ENCODE measurements at regions not wholly inside any gene's neighbourhood (a gene's known extent, or its start where the extent isn't known, plus 50 kb on each side); places are given as distances from the start of the nearest gene placed in this dataset.

DNA sequence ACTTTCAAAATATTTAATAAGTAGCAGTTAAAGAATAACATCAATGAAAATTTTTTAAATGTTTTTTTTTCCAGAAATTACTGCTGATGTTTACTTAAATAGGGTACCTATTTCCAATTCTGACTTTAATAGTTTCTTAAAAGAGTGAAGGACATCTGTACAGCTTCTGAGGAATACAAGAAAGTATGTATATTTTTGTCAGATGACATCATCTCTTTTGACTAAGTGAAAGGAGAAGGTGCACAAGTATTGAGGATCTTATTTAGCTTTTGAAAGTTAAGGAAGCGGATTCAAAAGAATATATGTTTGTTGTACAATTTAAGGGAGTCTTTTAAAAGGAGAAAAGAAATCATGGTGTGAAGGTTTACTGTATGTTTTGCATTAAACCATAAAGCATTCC, 90.0 kb upstream of the SLC35B3 start:
- Histone ChIP-seq H3K4me3 (replicated peaks in 1 of 2; ENCODE audit: low read depth in 1 of 2, low read length in 2 of 2) (no peak overlapping the region), H3K36me3 (ENCODE audit: control insufficient read depth in 1 of 2, insufficient read depth in 2 of 2, low read length in 2 of 2) (no peaks in the 10 kb centered on the region), H3K9me3 (ENCODE audit: control insufficient read depth in 1 of 2, insufficient read depth in 1 of 2, low read depth in 1 of 2, low read length in 2 of 2) (no peaks in the 10 kb centered on the region), H3K4me2 (ENCODE audit: low read length) (no peak overlapping the region), H3K9ac (ENCODE audit: low read length) (no peak overlapping the region), H3K79me2 (ENCODE audit: insufficient read depth, low read length) (no peaks in the 10 kb centered on the region), H3K27me3 (ENCODE audit: insufficient read depth, low read length) (no peaks in the 10 kb centered on the region), H3K27ac (ENCODE audit: low read depth, low read length) (no peak overlapping the region), H4K20me1 (ENCODE audit: insufficient read depth) (no peaks in the 10 kb centered on the region), H3K9me2 (ENCODE audit: insufficient read depth) (no peaks in the 10 kb centered on the region), H3K4me1 (ENCODE audit: control insufficient read depth in 1 of 2, insufficient read depth in 2 of 2, low read length in 2 of 2) (no peaks in the 10 kb centered on the region), H2AFZ (ENCODE audit: low read depth, low read length, poor library complexity, severe bottlenecking) (no peak overlapping the region)
- ChIA-PET CTCF (no interaction called here), RAD21 (ENCODE audit: low non-redundant PET in 1 of 2, low total read pairs in 2 of 2, uncharacterized antibody in 2 of 2, unreplicated experiment in 2 of 2) (no interaction called here), POLR2A (no interaction called here)
- intact Hi-C loops (cut with micrococcal nuclease) = loop anchor here (10.0 kb wide), 1 partner anchor 1079 kb away; no protein-coding TSS in a partner anchor
- no TSS peak for BruUV-seq (replicated peaks)
- TF ChIP-seq YY1 (IDR thresholded peaks at IDR 0.05; ENCODE audit: extremely low read depth, insufficient replicate concordance, low read depth, low read length) (no peak), CBX3 (IDR thresholded peaks at IDR 0.05; ENCODE audit: low read depth) (no peak), EZH2 (IDR thresholded peaks at IDR 0.05) (no peak), SP1 (IDR thresholded peaks at IDR 0.05; ENCODE audit: low read depth) (no peak), ZFX (IDR thresholded peaks at IDR 0.05) (no peak), SIN3A (IDR thresholded peaks at IDR 0.05; ENCODE audit: low read depth) (no peak), POLR2A (IDR thresholded peaks at IDR 0.05; ENCODE audit: borderline replicate concordance, extremely low read depth, insufficient read depth, insufficient read length) (no peak), TCF7L2 (IDR thresholded peaks at IDR 0.05; ENCODE audit: borderline replicate concordance, extremely low read depth, insufficient read depth, insufficient read length) (no peak), EZH2phosphoT487 (IDR thresholded peaks at IDR 0.05; ENCODE audit: borderline replicate concordance) (no peak), ZNF274 (IDR thresholded peaks at IDR 0.05; ENCODE audit: low read depth, low read length) (no peak), CEBPB (IDR thresholded peaks at IDR 0.05; ENCODE audit: low read depth) (no peak), RAD21 (IDR thresholded peaks at IDR 0.05; ENCODE audit: low read depth) (no peak), POLR2AphosphoS5 (IDR thresholded peaks at IDR 0.05; ENCODE audit: low read depth, low read length) (no peak), EGR1 (IDR thresholded peaks at IDR 0.05; ENCODE audit: low read depth) (no peak), SRF (IDR thresholded peaks at IDR 0.05; ENCODE audit: low read depth) (no peak)
- TF ChIP-seq, protein P1, sequence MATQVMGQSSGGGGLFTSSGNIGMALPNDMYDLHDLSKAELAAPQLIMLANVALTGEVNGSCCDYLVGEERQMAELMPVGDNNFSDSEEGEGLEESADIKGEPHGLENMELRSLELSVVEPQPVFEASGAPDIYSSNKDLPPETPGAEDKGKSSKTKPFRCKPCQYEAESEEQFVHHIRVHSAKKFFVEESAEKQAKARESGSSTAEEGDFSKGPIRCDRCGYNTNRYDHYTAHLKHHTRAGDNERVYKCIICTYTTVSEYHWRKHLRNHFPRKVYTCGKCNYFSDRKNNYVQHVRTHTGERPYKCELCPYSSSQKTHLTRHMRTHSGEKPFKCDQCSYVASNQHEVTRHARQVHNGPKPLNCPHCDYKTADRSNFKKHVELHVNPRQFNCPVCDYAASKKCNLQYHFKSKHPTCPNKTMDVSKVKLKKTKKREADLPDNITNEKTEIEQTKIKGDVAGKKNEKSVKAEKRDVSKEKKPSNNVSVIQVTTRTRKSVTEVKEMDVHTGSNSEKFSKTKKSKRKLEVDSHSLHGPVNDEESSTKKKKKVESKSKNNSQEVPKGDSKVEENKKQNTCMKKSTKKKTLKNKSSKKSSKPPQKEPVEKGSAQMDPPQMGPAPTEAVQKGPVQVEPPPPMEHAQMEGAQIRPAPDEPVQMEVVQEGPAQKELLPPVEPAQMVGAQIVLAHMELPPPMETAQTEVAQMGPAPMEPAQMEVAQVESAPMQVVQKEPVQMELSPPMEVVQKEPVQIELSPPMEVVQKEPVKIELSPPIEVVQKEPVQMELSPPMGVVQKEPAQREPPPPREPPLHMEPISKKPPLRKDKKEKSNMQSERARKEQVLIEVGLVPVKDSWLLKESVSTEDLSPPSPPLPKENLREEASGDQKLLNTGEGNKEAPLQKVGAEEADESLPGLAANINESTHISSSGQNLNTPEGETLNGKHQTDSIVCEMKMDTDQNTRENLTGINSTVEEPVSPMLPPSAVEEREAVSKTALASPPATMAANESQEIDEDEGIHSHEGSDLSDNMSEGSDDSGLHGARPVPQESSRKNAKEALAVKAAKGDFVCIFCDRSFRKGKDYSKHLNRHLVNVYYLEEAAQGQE (IDR thresholded peaks at IDR 0.05; ENCODE audit: low read depth) = no peak
- ATAC-seq = no peak
- DNase-seq (ENCODE audit: low read depth, low spot score) = no peak
